Fibroblast of mammary gland (primary cell): ENCODE measurements at regions not wholly inside any gene's neighbourhood (a gene's known extent, or its start where the extent isn't known, plus 50 kb on each side); places are given as distances from the start of the nearest gene placed in this dataset.

Experiments
- DNase-seq: peaks from one replicate; pipeline ENCODE4 v3.0.0-alpha.2; 2010; ENCODE audit warnings: low read depth
- H3K4me3 ChIP-seq: 2 replicates; pipeline ENCODE4 v1.5.1; 2011; ENCODE audit warnings: low read depth, mild to moderate bottlenecking, low read length, moderate library complexity; ENCODE audit not compliant: control insufficient read depth
- TF ChIP-seq, protein P1 (sequence below): conservative IDR thresholded peaks from 2 replicates; pipeline ENCODE4 v1.5.1; 2011; ENCODE audit warnings: low read depth, low read length, inconsistent platforms; ENCODE audit not compliant: control insufficient read depth, insufficient read depth

DNA sequence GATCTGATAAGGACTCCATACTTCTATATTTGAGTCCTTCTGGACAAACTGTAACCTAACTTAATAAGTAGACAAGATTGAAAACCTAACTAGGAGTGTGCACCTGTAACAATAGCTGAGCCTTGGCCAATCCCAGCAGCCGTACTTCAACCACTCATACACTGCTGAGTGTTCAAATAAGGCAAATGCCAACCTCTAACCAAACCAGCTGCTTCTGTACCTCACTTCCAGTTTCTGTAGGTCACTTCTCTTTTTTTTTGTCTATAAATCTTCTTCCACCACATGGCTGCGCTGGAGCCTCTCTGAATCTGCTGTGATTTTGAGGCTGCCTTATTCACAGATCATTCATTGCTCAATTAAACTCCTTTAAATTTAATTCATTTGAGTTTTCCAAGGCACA, 753.2 kb downstream of the DNAJB9 start:
- no peak overlapping the region for H3K4me3 ChIP-seq
- TF ChIP-seq, protein P1, sequence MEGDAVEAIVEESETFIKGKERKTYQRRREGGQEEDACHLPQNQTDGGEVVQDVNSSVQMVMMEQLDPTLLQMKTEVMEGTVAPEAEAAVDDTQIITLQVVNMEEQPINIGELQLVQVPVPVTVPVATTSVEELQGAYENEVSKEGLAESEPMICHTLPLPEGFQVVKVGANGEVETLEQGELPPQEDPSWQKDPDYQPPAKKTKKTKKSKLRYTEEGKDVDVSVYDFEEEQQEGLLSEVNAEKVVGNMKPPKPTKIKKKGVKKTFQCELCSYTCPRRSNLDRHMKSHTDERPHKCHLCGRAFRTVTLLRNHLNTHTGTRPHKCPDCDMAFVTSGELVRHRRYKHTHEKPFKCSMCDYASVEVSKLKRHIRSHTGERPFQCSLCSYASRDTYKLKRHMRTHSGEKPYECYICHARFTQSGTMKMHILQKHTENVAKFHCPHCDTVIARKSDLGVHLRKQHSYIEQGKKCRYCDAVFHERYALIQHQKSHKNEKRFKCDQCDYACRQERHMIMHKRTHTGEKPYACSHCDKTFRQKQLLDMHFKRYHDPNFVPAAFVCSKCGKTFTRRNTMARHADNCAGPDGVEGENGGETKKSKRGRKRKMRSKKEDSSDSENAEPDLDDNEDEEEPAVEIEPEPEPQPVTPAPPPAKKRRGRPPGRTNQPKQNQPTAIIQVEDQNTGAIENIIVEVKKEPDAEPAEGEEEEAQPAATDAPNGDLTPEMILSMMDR: no peak
- no peak for DNase-seq

DNA sequence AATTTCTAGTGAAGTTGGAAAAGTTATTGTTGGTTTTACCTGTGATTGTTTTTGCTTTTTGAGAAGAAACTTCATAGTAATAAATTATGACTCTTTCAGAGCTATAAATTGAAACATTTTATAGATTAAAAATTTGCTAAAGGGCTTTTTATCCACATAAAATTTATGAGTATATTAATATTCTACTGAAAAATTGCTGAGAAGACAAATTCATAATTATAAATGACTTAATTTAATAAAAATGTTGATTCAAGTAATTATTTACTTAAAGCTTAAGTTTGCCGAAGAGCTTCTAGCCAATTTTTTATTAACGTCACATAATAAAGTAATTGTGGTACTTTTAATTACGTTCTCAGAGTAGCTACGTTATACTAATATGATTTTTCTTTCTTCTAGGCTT, 761.7 kb downstream of the DNAJB9 start:
- DNase-seq: no peak
- H3K4me3 ChIP-seq: no peak overlapping the region
- TF ChIP-seq, protein P1: no peak

DNA sequence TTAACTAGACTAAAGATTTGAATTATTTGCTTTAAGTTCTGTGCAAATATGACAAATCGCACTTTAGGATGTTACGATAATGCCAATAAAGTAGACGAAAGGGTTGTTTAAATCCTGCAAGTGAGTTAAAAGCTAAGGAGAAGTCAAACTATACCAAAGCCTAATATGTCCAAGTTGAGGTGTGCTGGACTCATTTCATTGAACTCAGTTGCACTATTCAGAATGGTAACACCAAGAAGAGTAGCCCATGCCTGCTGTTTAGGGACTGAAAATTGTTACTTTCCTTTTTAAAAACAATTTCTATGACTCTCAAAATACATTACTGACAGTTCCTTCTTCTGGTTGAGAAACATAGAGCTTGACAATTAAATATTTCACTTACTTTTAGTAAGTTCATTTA, 766.3 kb downstream of the DNAJB9 start:
- DNase-seq: no peak
- TF ChIP-seq, protein P1: no peak

DNA sequence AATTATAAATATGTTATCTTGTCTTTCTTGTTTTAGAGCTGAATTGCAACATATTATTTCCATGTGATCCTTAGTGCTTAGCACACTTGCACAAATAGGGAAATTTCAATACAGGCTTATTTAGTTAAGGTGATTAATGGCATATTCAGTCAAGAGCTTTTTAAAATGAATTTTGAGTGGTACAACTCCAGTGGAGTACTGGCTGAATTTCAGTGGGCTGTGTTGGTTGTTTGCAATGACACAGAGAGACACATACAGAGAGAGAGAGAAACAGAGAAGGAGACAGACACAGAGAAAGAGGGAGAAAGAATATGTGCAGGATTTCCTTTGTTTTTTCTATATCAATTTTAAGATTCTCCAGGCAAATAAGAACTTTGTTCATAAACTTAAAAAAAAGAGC, 766.9 kb downstream of the DNAJB9 start:
- TF ChIP-seq, protein P1: no peak
- DNase-seq: no peak

More for the DNA sequence above, 766.3 kb downstream of the DNAJB9 start:
- no peak overlapping the region for H3K4me3 ChIP-seq

DNA sequence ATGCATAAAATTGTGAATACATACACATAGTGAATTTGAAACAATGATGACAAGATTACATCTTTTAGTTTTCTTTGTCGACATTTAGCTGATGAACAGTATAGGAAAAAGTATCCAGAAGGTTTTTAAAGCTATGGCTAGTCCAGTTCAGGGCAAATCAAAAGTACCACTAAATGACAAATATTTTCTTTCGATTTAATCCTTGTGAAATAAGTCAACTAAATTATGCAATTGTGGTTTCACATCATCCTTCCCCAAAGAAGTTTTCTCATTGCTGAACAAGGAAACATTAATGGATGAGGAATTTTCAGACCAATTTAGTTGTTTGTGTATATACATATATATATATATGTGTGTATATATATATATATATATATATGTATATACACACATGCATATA, 774.0 kb downstream of the DNAJB9 start:
- no peak overlapping the region for H3K4me3 ChIP-seq
- TF ChIP-seq, protein P1: no peak
- DNase-seq: peak; percentile 12

More for the DNA sequence above, 766.9 kb downstream of the DNAJB9 start:
- H3K4me3 ChIP-seq: no peak overlapping the region

DNA sequence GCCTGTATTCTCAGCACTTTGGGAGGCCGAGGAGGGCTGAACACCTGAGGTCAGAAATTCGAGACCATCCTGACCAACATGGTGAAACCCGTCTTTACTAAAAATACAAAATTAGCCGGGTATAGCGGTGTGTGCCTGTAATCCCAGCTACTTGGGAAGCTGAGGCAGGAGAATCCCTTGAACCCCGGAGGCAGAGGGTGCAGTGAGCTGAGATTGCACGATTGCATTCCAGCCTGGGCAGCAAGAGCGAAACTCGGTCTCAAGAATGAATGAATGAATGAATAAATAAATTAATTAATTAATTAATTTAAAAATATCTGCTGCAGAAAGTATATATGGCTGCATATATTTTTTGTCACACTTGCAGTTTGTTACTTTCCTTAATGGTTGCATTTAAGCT, 781.8 kb downstream of the DNAJB9 start:
- DNase-seq: no peak
- TF ChIP-seq, protein P1: no peak
- H3K4me3 ChIP-seq: no peak overlapping the region

DNA sequence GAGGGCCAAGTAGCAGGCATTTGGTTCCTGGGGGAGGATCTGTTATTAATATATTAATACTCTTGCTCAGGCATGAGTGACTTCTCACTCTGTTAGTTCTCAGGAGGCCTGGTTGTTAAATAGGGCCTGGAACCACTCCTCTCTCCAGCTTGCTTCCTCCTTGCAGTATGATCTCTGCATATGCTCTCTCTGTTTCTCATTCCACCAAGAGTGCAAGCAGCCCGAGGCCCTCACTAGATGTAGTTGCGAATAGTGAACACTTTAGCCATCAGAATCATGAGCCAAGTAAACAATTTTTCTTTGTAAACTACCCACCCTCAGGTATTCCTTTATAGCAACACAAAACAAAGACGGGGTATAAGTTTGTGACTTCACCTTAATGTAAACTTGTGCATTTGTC, 784.3 kb downstream of the DNAJB9 start:
- no peak overlapping the region for H3K4me3 ChIP-seq
- TF ChIP-seq, protein P1: no peak
- no peak for DNase-seq
